ENCODE measurements at regions not wholly inside any gene's neighbourhood (a gene's known extent, or its start where the extent isn't known, plus 50 kb on each side); places are given as distances from the start of the nearest gene placed in this dataset.
A peak's percentile ranks its signal among the peaks of the same experiment; 100 is the strongest.

GRCh38 chr7:68760556-68760955, 837.7 kb upstream of the AUTS2 start:
- Histone ChIP-seq H3K4me3 (ENCODE audit: low read depth, low read length) (no peak overlapping the region), H3K36me3 (no peaks in the 10 kb centered on the region), H3K27me3 (no peaks in the 10 kb centered on the region), H3K4me1 (no peaks in the 10 kb centered on the region), H3K9me3 (peaks cover 5% of the 10 kb centered on the region)
- no peak for DNase-seq
- no peak for TF ChIP-seq CTCF (IDR thresholded peaks at IDR 0.05; ENCODE audit: low read depth, low read length)

- Histone ChIP-seq H3K4me1 (peaks cover 10% of the 10 kb centered on the region), H3K27me3 (no peaks in the 10 kb centered on the region), H3K4me3 (ENCODE audit: low read depth, low read length) (no peak overlapping the region), H3K9me3 (peaks cover 5% of the 10 kb centered on the region), H3K36me3 (no peaks in the 10 kb centered on the region)
- TF ChIP-seq CTCF (IDR thresholded peaks at IDR 0.05; ENCODE audit: low read depth, low read length): no peak
- DNase-seq: peak; percentile 14
Measured at GRCh38 chr7:68767462-68767861, 830.8 kb upstream of the AUTS2 start.

GRCh38 chr7:68770649-68771048, 827.6 kb upstream of the AUTS2 start:
- Histone ChIP-seq H3K36me3 (no peaks in the 10 kb centered on the region), H3K4me3 (ENCODE audit: low read depth, low read length) (no peak overlapping the region), H3K4me1 (peaks cover 10% of the 10 kb centered on the region), H3K9me3 (no peaks in the 10 kb centered on the region), H3K27me3 (no peaks in the 10 kb centered on the region)
- DNase-seq: peak; percentile 97
- no peak for TF ChIP-seq CTCF (IDR thresholded peaks at IDR 0.05; ENCODE audit: low read depth, low read length)

- no peak overlapping the region for H3K4me3 ChIP-seq (ENCODE audit: low read depth, low read length)
- no peaks in the 10 kb centered on the region for H3K9me3 ChIP-seq
- no peaks in the 10 kb centered on the region for H3K36me3 ChIP-seq
- no peaks in the 10 kb centered on the region for H3K27me3 ChIP-seq
- no peak for DNase-seq
- no peaks in the 10 kb centered on the region for H3K4me1 ChIP-seq
- TF ChIP-seq CTCF (IDR thresholded peaks at IDR 0.05; ENCODE audit: low read depth, low read length): no peak
Measured at GRCh38 chr7:68776326-68776725, 821.9 kb upstream of the AUTS2 start.

GRCh38 chr7:68783684-68784083, 814.6 kb upstream of the AUTS2 start:
- H3K4me3 ChIP-seq (ENCODE audit: low read depth, low read length): no peak overlapping the region
- H3K27me3 ChIP-seq: no peaks in the 10 kb centered on the region
- TF ChIP-seq CTCF (IDR thresholded peaks at IDR 0.05; ENCODE audit: low read depth, low read length): no peak
- no peaks in the 10 kb centered on the region for H3K9me3 ChIP-seq
- DNase-seq: no peak
- no peaks in the 10 kb centered on the region for H3K36me3 ChIP-seq
- no peaks in the 10 kb centered on the region; the same call in 1 of the 2 replicates for H3K4me1 ChIP-seq

- Histone ChIP-seq H3K36me3 (no peaks in the 10 kb centered on the region), H3K27me3 (no peaks in the 10 kb centered on the region), H3K9me3 (no peaks in the 10 kb centered on the region), H3K4me1 (no peaks in the 10 kb centered on the region; the same call in 1 of the 2 replicates), H3K4me3 (ENCODE audit: low read depth, low read length) (no peak overlapping the region)
- TF ChIP-seq CTCF (IDR thresholded peaks at IDR 0.05; ENCODE audit: low read depth, low read length): no peak
- DNase-seq: peak; percentile 38
Measured at GRCh38 chr7:68785036-68785435, 813.2 kb upstream of the AUTS2 start.
